ENCODE measurements at regions not wholly inside any gene's neighbourhood (a gene's known extent, or its start where the extent isn't known, plus 50 kb on each side); places are given as distances from the start of the nearest gene placed in this dataset.

DNA sequence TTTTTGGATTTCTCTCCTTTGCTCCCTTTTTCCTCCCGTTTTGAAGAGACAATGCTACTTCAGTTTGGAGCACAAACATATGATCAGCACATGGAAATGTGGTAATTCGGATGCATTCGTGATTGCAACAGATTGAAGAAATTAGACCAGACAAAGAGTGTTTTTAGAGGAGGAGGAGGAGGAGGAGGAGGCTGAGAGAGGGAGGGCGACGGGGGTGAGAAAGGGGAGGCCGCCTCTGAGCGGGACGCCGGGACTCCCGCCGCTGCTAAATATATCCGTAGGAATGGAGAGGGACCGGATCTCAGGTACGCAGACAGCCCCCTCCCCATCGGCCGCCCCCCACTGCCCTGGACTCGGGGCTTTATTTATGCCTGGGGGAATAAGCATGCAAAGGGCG, 179.3 kb downstream of the SEC14L1 start:
- H3K36me3 ChIP-seq, result no peaks in the 10 kb centered on the region
- no peak for DNase-seq
- peak overlapping the region; percentile 66 for H3K4me3 ChIP-seq
- no peaks in the 10 kb centered on the region for H3K27me3 ChIP-seq (ENCODE audit: low read depth)
- H3K9me3 ChIP-seq (replicated peaks), result no peaks in the 10 kb centered on the region
- peak overlapping the region; percentile 91 for H3K27ac ChIP-seq (replicated peaks)
- peaks cover 67% of the 10 kb centered on the region for H3K4me1 ChIP-seq
- TF ChIP-seq, protein P1, sequence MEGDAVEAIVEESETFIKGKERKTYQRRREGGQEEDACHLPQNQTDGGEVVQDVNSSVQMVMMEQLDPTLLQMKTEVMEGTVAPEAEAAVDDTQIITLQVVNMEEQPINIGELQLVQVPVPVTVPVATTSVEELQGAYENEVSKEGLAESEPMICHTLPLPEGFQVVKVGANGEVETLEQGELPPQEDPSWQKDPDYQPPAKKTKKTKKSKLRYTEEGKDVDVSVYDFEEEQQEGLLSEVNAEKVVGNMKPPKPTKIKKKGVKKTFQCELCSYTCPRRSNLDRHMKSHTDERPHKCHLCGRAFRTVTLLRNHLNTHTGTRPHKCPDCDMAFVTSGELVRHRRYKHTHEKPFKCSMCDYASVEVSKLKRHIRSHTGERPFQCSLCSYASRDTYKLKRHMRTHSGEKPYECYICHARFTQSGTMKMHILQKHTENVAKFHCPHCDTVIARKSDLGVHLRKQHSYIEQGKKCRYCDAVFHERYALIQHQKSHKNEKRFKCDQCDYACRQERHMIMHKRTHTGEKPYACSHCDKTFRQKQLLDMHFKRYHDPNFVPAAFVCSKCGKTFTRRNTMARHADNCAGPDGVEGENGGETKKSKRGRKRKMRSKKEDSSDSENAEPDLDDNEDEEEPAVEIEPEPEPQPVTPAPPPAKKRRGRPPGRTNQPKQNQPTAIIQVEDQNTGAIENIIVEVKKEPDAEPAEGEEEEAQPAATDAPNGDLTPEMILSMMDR (IDR thresholded peaks at IDR 0.05; ENCODE audit: borderline replicate concordance), result no peak
- intact Hi-C loops (cut with micrococcal nuclease), result no loop called here

DNA sequence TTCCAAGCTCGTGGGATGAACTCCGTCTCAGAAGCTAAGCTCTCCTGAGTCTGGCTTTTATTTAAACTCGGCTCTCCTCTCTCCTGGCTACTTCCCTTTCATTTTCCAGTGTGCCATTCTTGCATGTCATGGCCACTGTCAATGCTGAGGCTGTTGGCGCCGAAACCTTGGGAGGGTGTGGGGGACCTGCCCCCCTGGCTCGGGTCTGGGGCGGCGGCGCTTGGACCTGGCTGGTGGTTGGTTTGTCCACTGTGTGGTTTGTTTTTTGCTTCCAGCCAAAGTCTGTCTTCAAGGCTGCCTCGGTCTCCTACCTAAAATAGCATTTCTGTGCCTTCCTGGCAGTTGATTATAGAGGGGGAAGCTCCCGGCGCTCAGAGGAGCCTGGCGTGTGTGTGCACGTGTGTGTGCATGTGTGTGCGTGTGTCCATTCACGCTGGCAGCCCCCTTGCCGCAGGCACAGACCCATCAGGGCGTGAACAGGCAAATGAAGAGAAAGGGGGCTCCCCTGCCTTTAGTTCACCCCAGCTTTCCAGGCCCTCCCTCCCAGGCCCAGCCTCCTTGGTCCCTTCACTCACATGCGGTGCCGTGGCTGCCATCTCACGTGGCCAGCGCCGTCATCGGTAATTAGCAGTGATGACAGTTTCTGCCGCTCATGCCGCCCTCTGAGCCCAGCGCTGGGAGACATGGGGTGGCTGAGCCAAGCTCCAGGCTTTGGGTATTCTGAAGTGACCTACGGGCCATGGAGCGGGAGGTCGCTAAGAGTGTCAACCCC, 179.9 kb downstream of the SEC14L1 start:
- intact Hi-C loops (cut with micrococcal nuclease), result no loop called here
- Histone ChIP-seq H3K27ac (replicated peaks) (peak overlapping the region; percentile 91), H3K4me3 (peak overlapping the region; percentile 66), H3K36me3 (no peaks in the 10 kb centered on the region), H3K9me3 (replicated peaks) (no peaks in the 10 kb centered on the region), H3K4me1 (peaks cover 69% of the 10 kb centered on the region), H3K27me3 (ENCODE audit: low read depth) (no peaks in the 10 kb centered on the region)
- no peak for DNase-seq
- TF ChIP-seq, protein P1 (IDR thresholded peaks at IDR 0.05; ENCODE audit: borderline replicate concordance), result no peak

DNA sequence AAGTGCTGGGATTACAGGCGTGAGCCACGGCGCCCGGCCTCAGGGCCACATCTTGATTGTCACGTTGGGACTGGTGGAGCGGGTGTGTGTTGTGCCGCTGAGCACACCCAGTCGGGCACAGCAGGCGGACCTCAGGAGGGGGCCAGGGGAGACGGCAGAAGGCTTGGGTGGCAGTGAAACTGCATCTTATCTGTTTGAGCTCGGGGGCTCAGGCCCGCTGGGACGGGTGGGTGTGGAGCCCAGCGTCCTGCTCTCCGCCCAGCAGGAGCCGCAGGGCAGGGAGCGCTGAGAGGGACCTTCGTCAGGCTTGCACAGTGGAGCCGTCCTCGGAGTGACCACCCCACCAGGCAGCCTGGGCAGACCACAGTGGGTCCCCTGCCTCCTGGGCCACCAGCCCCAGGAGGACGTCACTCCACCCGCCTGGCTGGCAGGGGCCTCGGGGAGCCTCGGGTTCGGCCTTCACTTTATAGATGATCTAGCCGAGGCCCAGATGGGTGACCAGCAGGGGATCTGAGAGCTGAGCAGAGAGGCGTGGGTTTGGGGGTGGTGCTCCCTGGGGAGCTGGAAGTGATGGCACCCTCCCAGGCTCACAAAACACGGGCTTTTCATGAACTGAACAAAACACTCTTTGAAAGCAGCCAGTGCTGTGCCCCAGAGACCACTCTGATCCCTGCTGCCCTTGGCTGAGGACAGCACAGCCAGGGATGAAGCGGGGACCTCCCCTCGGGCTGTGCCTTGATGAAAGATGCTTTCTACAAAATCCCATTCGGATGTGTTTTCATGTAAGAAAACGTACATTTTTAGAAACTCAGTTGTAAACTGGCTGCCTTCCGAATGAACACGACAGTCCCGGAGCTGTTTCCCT, 181.1 kb downstream of the SEC14L1 start:
- peak overlapping the region; percentile 66 for H3K4me3 ChIP-seq
- intact Hi-C loops (cut with micrococcal nuclease), result no loop called here
- H3K9me3 ChIP-seq (replicated peaks), result no peaks in the 10 kb centered on the region
- DNase-seq, result no peak
- no peaks in the 10 kb centered on the region for H3K36me3 ChIP-seq
- H3K27ac ChIP-seq (replicated peaks), result peak overlapping the region; percentile 91
- H3K27me3 ChIP-seq (ENCODE audit: low read depth), result no peaks in the 10 kb centered on the region
- TF ChIP-seq, protein P1 (IDR thresholded peaks at IDR 0.05; ENCODE audit: borderline replicate concordance), result no peak
- peaks cover 72% of the 10 kb centered on the region for H3K4me1 ChIP-seq

DNA sequence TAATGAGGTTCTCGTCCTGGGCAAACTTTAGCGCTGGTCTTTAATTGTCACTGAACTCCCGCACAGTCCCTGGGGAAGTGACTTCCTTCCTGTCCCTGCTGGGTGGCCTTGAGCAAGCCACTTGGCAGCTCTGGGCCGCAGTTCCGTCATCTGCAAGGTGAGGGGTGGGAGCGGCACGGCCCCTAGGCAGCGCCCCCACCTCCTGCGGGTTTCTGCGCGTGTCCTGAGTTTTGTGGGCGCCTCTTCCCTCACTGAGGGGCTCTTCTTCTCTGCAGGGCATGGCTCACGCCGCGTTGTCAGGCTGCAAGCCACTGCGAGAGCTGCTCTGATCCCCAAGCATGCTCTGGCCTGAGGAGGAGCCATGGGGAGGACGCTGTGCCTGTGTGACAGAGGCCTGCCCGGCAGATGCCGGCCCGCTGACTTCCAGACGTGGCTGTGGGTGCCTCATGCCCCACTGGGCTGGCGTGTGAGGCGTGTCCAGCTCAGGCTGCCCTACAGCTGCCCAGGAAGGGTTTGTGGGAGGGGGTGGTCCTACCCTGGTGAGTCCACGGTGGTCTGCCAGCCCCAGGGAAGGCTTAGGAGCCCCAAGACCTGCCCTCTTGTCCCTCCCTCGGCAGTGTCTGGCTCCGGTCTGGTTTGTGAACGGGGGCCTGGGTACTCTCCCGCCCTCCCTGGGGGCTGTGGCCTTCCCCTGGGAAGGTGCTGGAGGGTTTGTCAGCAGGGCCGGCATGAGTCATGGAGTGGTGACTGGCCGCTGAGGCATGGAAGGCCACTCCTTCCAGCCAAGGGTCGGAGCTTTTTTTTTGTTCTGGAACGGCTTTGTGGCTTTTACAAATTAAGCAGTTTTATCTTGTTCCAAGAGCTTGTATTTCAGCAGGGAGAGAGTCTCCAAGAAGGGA, 182.0 kb downstream of the SEC14L1 start:
- Histone ChIP-seq H3K27me3 (ENCODE audit: low read depth) (no peaks in the 10 kb centered on the region), H3K9me3 (replicated peaks) (no peaks in the 10 kb centered on the region), H3K27ac (replicated peaks) (peak overlapping the region; percentile 91), H3K4me3 (peak overlapping the region; percentile 66), H3K4me1 (peaks cover 72% of the 10 kb centered on the region), H3K36me3 (no peaks in the 10 kb centered on the region)
- intact Hi-C loops (cut with micrococcal nuclease), result no loop called here
- peak; percentile 83 for DNase-seq
- TF ChIP-seq, protein P1 (IDR thresholded peaks at IDR 0.05; ENCODE audit: borderline replicate concordance), result no peak

Measured in left ventricle myocardium inferior (tissue), 1 donor.